ENCODE measurements at regions not wholly inside any gene's neighbourhood (a gene's known extent, or its start where the extent isn't known, plus 50 kb on each side); places are given as distances from the start of the nearest gene placed in this dataset.

DNA sequence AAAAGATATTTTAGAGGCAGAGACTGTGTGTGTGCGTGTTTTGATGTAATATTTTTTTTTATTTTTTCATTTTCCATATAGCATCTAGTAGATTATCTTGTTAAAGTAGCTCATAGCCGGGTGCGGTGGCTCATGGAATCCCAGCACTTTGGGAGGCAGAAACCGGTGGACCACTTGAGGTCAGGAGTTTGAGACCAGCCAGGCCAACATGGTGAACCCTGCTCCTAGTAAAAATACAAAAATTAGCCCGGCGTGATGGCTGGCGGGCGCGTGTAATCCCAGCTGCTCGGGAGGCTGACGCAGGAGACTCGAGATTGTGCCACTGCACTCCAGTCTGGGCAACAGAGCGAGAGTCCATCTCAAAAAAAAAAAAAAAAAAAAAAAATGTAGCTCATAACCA lies 1481.2 kb upstream of the CADM2 start:
- TF ChIP-seq MYC (IDR thresholded peaks at IDR 0.05; ENCODE audit: low read depth, low read length) (no peak), POLR2A (IDR thresholded peaks at IDR 0.05; ENCODE audit: extremely low read depth, insufficient read length) (no peak)
- TF ChIP-seq, protein P1, sequence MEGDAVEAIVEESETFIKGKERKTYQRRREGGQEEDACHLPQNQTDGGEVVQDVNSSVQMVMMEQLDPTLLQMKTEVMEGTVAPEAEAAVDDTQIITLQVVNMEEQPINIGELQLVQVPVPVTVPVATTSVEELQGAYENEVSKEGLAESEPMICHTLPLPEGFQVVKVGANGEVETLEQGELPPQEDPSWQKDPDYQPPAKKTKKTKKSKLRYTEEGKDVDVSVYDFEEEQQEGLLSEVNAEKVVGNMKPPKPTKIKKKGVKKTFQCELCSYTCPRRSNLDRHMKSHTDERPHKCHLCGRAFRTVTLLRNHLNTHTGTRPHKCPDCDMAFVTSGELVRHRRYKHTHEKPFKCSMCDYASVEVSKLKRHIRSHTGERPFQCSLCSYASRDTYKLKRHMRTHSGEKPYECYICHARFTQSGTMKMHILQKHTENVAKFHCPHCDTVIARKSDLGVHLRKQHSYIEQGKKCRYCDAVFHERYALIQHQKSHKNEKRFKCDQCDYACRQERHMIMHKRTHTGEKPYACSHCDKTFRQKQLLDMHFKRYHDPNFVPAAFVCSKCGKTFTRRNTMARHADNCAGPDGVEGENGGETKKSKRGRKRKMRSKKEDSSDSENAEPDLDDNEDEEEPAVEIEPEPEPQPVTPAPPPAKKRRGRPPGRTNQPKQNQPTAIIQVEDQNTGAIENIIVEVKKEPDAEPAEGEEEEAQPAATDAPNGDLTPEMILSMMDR (IDR thresholded peaks at IDR 0.05; ENCODE audit: low read depth, low read length), result no peak
- TF ChIP-seq, protein P2, sequence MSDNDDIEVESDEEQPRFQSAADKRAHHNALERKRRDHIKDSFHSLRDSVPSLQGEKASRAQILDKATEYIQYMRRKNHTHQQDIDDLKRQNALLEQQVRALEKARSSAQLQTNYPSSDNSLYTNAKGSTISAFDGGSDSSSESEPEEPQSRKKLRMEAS (IDR thresholded peaks at IDR 0.05; ENCODE audit: low read depth, low read length), result no peak

Data from NB4 (cell line).